Common myeloid progenitor, CD34-positive (primary cell): ENCODE measurements at regions not wholly inside any gene's neighbourhood (a gene's known extent, or its start where the extent isn't known, plus 50 kb on each side); places are given as distances from the start of the nearest gene placed in this dataset.
A peak's percentile ranks its signal among the peaks of the same experiment; 100 is the strongest.

Experiments used
- CTCF ChIA-PET: fragments of 350-600 bp; sonication (Branson Sonifier 250); formaldehyde crosslinking; loops from one replicate; lab custom pipeline; 2021; ENCODE audit warnings: antibody characterized with exemption; lab: Charles Lee
- POLR2A ChIA-PET: fragments of 350-600 bp; sonication (Branson Sonifier 250); formaldehyde crosslinking; loops from one replicate; lab custom pipeline; 2021; ENCODE audit warnings: antibody characterized with exemption; lab: Charles Lee
- DNase-seq, 3 donors: peaks; one replicate each; pipeline versions ENCODE4 v3.0.0 to v3.0.0-alpha.2; 2013
- H3K27ac ChIP-seq, 2 experiments: 1 replicate in 1 of 2; 2 replicates in 1 of 2; pipeline ENCODE4 v1.7.0; 2013; ENCODE audit warnings: inconsistent platforms in 2 of 2, low read length in 2 of 2, mild to moderate bottlenecking in 2 of 2, low read depth in 1 of 2, moderate library complexity in 1 of 2; ENCODE audit not compliant: severe bottlenecking in 2 of 2, insufficient read depth in 1 of 2, poor library complexity in 1 of 2
- H3K27me3 ChIP-seq, 5 experiments: replicated peaks in 2 of 5; 1 replicate in 3 of 5; 2 replicates in 2 of 5; pipeline versions ENCODE4 v1.6.1 to v1.7.0; 2013; ENCODE audit warnings: low read length in 4 of 5, mild to moderate bottlenecking in 2 of 5, moderate library complexity in 2 of 5, inconsistent platforms in 1 of 5; ENCODE audit not compliant: insufficient read depth in 5 of 5, control insufficient read depth in 4 of 5
- H3K36me3 ChIP-seq, 4 experiments: 1 replicate in 2 of 4; 2 replicates in 2 of 4; pipeline versions ENCODE4 v1.6.1 to v1.7.0; 2013; ENCODE audit warnings: low read length in 3 of 4, control low read depth in 1 of 4, mild to moderate bottlenecking in 1 of 4; ENCODE audit not compliant: control insufficient read depth in 4 of 4, insufficient read depth in 4 of 4
- H3K4me1 ChIP-seq, 4 experiments: 1 replicate in 3 of 4; 2 replicates in 1 of 4; pipeline versions ENCODE4 v1.6.1 to v1.7.1; 2013; ENCODE audit warnings: low read length in 3 of 4, mild to moderate bottlenecking in 3 of 4, control low read depth in 1 of 4, inconsistent platforms in 1 of 4, moderate library complexity in 1 of 4; ENCODE audit not compliant: control insufficient read depth in 4 of 4, insufficient read depth in 4 of 4; ENCODE audit errors: control extremely low read depth in 1 of 4
- H3K4me3 ChIP-seq, 7 experiments: 1 replicate in 4 of 7; 2 replicates in 3 of 7; pipeline versions ENCODE4 v1.5.1 to v1.7.0; 2013; ENCODE audit warnings: mild to moderate bottlenecking in 7 of 7, low read length in 6 of 7, moderate library complexity in 6 of 7, inconsistent platforms in 2 of 7, low read depth in 2 of 7, control low read depth in 1 of 7; ENCODE audit not compliant: insufficient read depth in 4 of 7, control insufficient read depth in 1 of 7; ENCODE audit errors: extremely low read depth in 1 of 7
- H3K9me3 ChIP-seq, 5 experiments: 1 replicate in 4 of 5; 2 replicates in 1 of 5; pipeline versions ENCODE4 v1.6.1 to v1.7.1; 2013; ENCODE audit warnings: low read length in 4 of 5, mild to moderate bottlenecking in 2 of 5, inconsistent platforms in 1 of 5, low read depth in 1 of 5, moderate library complexity in 1 of 5; ENCODE audit not compliant: control insufficient read depth in 4 of 5, insufficient read depth in 2 of 5; ENCODE audit errors: control extremely low read depth in 1 of 5
- WGBS: methylation state at CpG from one replicate; pipeline ENCODE4 v1.1.5; 2013; ENCODE audit not compliant: insufficient coverage; 5-methylcytosine and 5-hydroxymethylcytosine counted together

GRCh38 chr13:103692442-103692841 is 626.2 kb upstream of the SLC10A2 start:
- Histone ChIP-seq H3K36me3 (no peaks in the 10 kb centered on the region), H3K27ac (no peak overlapping the region), H3K27me3 (no peaks in the 10 kb centered on the region), H3K9me3 (no peaks in the 10 kb centered on the region), H3K4me3 (no peak overlapping the region), H3K4me1 (no peaks in the 10 kb centered on the region)
- WGBS = 100% methylated on average over 1 of the region's 4 CpGs
- ChIA-PET CTCF (interaction anchor here (0.9 kb wide), 1 partner anchor 54 kb away, joined by 3 read pairs; no protein-coding TSS in a partner anchor), POLR2A (no interaction called here)
- no peak for DNase-seq

- CTCF ChIA-PET = no interaction called here
- Histone ChIP-seq H3K4me3 (no peak overlapping the region), H3K9me3 (no peaks in the 10 kb centered on the region), H3K27ac (no peak overlapping the region), H3K36me3 (no peaks in the 10 kb centered on the region), H3K27me3 (no peaks in the 10 kb centered on the region), H3K4me1 (no peaks in the 10 kb centered on the region)
- POLR2A ChIA-PET = no interaction called here
- no peak for DNase-seq
These were observed 610.1 kb upstream of the SLC10A2 start for GRCh38 chr13:103676329-103676728.

GRCh38 chr13:103671547-103671946 is 605.3 kb upstream of the SLC10A2 start:
- no peak for DNase-seq
- Histone ChIP-seq H3K27ac (no peak overlapping the region), H3K4me1 (no peaks in the 10 kb centered on the region), H3K9me3 (no peaks in the 10 kb centered on the region), H3K36me3 (no peaks in the 10 kb centered on the region), H3K27me3 (no peaks in the 10 kb centered on the region), H3K4me3 (no peak overlapping the region)
- CTCF ChIA-PET = interaction anchor here (0.7 kb wide), 1 partner anchor 8 kb away, joined by 3 read pairs; no protein-coding TSS in a partner anchor
- POLR2A ChIA-PET = no interaction called here
- 94% methylated on average over 5 of the region's 5 CpGs for WGBS

- Histone ChIP-seq H3K36me3 (no peaks in the 10 kb centered on the region), H3K9me3 (peaks cover 0 to 2% (median 0%) of the 10 kb centered on the region in 5 experiments), H3K27ac (no peak overlapping the region), H3K27me3 (no peaks in the 10 kb centered on the region), H3K4me1 (no peaks in the 10 kb centered on the region), H3K4me3 (no peak overlapping the region)
- POLR2A ChIA-PET = no interaction called here
- CTCF ChIA-PET = no interaction called here
- no peak for DNase-seq
- 94% methylated on average over 3 of the region's 4 CpGs for WGBS
These were observed 597.8 kb upstream of the SLC10A2 start for GRCh38 chr13:103663996-103664395.

GRCh38 chr13:103656311-103656710 is 590.1 kb upstream of the SLC10A2 start:
- Histone ChIP-seq H3K9me3 (no peaks in the 10 kb centered on the region), H3K36me3 (no peaks in the 10 kb centered on the region), H3K4me1 (no peaks in the 10 kb centered on the region), H3K27me3 (no peaks in the 10 kb centered on the region), H3K27ac (no peak overlapping the region), H3K4me3 (no peak overlapping the region)
- POLR2A ChIA-PET = no interaction called here
- peak in 1 of 3 donors; percentile 4 for DNase-seq
- 96% methylated on average over 3 of the region's 4 CpGs for WGBS
- CTCF ChIA-PET = no interaction called here

GRCh38 chr13:103640606-103641005 is 574.4 kb upstream of the SLC10A2 start:
- no peak overlapping the region for H3K27ac ChIP-seq
- ChIA-PET POLR2A (no interaction called here), CTCF (no interaction called here)
- DNase-seq = no peak
- H3K9me3 ChIP-seq = peaks cover 0 to 3% (median 0%) of the 10 kb centered on the region in 5 experiments
- H3K4me1 ChIP-seq = no peaks in the 10 kb centered on the region
- H3K27me3 ChIP-seq = no peaks in the 10 kb centered on the region
- H3K36me3 ChIP-seq = no peaks in the 10 kb centered on the region
- H3K4me3 ChIP-seq = no peak overlapping the region
- WGBS = no CpG with 5 or more reads among the region's 1 CpG

- WGBS = 100% methylated on average over 2 of the region's 3 CpGs
- H3K27ac ChIP-seq = no peak overlapping the region
- no peak for DNase-seq
- peaks cover 0 to 3% (median 0%) of the 10 kb centered on the region in 5 experiments for H3K9me3 ChIP-seq
- no peaks in the 10 kb centered on the region for H3K4me1 ChIP-seq
- no peaks in the 10 kb centered on the region for H3K36me3 ChIP-seq
- no peaks in the 10 kb centered on the region for H3K27me3 ChIP-seq
- H3K4me3 ChIP-seq = no peak overlapping the region
- ChIA-PET POLR2A (no interaction called here), CTCF (no interaction called here)
These were observed 573.1 kb upstream of the SLC10A2 start for GRCh38 chr13:103639326-103639725.
